ENCODE measurements at regions not wholly inside any gene's neighbourhood (a gene's known extent, or its start where the extent isn't known, plus 50 kb on each side); places are given as distances from the start of the nearest gene placed in this dataset.

DNA sequence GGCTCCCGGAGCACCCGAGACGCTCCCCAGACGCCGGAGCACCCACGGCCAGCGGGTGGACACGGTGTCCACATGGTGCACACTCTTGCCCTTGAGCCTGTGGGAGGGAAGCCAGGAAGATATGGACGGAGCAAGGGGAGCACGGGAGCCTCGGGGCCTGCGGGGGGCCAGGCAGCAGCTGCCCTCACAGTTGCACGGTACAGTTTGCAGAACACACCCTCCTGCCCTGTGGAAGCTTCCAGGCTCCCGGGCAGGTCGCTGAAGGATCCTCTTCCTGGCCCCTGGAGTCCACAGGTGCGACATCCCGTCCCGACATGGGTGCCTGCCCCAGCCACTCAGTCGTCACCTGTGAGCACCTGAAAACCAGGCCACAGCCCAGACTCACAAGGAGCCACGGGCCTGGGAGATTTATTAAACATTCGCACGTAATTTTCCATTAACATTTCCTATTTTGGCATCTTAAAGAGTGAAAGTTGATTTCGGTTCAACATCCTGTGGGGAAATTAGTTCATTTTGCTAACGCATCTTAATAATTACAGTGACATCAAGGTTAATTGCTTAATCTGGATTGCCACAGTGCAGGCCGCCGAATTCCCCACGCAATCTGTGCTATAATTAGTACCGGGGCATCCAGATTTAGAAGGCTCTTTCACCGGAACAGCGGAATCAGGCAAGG lies 253.3 kb downstream of the BRD1 start:
- Mint-ChIP-seq H3K27ac (no peak overlapping the region), H3K4me1 (no peaks in the 10 kb centered on the region), H3K4me3 (no peak overlapping the region), H3K27me3 (no peaks in the 10 kb centered on the region), H3K9me3 (no peaks in the 10 kb centered on the region), H3K36me3 (peaks cover 8% of the 10 kb centered on the region)

DNA sequence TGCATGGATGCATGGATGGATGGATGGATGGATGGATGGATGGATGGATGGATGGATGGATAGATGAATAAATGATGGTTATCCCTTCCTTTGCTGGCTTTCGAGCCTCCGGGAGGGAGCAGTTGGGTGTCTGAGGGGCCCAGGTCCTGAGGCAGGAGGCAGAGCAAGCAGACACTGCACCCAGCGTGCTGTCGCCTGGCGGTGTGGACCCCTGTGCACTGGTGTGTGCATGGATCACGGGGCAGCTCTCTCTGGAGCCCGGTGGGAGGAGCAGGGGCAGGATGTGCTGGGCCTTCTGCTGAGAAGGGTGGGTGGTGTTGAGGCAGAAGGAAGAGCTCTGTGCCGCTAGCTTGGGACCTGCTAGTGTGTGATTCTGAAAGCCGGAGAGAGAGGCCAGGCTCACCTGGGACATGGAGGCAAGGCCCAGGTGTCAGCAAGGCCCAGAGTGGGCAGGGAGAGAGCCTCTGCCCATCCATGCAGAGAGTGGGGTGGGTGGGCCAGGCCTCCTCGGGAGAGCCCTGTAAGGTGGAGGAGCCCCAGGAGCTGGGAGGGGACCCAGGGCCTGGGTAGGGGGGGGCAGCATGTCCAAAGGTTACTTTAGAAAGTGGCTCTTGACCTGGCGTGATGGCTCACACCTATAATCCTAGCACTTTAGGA lies 254.4 kb downstream of the BRD1 start:
- Mint-ChIP-seq H3K27me3 (no peaks in the 10 kb centered on the region), H3K4me3 (no peak overlapping the region), H3K4me1 (no peaks in the 10 kb centered on the region), H3K9me3 (no peaks in the 10 kb centered on the region), H3K27ac (no peak overlapping the region), H3K36me3 (peaks cover 1% of the 10 kb centered on the region)

DNA sequence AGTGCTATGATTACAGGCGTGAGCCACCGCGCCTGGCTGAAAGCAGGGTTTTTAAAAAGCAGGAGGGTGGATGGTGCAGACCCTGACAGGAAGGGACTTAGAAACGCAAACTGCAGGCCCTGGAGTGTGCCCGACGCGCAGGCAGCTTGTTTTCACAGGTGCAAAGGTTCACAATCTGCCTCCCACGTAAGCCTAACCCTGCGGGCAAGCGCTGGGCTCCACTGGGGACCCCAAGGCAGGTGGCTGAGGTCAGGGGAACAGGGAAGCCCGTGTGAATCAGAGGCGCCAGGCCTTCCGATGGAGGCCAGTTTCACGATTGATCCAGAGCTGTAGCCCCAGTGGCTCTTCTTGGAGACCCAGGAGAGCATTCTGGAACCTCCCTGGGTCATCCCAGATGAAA lies 256.3 kb downstream of the BRD1 start:
- H3K27ac Mint-ChIP-seq: no peak overlapping the region
- no peak overlapping the region for H3K4me3 Mint-ChIP-seq
- H3K9me3 Mint-ChIP-seq: no peaks in the 10 kb centered on the region
- no peaks in the 10 kb centered on the region for H3K27me3 Mint-ChIP-seq
- H3K36me3 Mint-ChIP-seq: no peaks in the 10 kb centered on the region
- no peaks in the 10 kb centered on the region for H3K4me1 Mint-ChIP-seq

DNA sequence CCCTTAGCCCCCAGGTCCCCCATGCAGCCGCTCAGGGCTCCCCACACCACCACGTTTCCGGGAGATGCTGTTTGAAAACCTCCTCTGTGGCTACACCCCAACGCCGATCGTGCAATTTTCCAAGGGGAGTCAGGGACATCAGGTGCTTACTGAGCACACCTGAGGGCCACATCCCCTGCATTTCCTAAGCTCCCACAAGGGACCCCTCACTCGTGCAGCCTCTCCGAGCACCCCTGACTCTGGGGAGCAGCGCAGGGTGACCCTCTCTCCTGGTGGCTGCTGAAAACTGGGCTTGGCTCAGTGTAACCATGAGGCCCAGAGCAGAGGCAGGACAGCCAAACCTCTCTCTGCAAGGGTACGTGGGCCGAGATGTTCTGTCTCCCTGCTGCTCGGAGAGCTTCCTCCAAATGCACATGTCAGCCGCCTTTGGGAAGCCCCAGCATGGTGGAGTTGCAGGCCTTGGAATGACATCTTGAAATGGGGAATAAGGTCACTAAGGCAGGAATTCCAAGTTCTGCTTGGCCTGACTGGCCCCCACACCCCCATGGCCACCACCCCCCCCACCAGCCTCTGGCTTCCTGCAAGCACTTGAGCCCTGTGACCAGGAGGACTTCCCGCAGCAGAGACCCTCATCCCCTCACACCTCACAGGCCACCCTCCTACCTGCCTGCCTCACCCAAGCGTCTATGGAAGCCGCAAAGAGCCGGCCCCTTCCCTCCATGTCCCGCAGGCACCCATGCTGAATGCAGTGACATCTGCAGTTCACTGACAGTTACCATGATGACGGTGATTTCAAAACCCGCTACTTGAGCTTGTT lies 257.4 kb downstream of the BRD1 start:
- Mint-ChIP-seq H3K4me1 (no peaks in the 10 kb centered on the region), H3K9me3 (no peaks in the 10 kb centered on the region), H3K27ac (peak overlapping the region in 1 of 3 donors; percentile 50), H3K27me3 (no peaks in the 10 kb centered on the region), H3K4me3 (no peak overlapping the region), H3K36me3 (no peaks in the 10 kb centered on the region)

DNA sequence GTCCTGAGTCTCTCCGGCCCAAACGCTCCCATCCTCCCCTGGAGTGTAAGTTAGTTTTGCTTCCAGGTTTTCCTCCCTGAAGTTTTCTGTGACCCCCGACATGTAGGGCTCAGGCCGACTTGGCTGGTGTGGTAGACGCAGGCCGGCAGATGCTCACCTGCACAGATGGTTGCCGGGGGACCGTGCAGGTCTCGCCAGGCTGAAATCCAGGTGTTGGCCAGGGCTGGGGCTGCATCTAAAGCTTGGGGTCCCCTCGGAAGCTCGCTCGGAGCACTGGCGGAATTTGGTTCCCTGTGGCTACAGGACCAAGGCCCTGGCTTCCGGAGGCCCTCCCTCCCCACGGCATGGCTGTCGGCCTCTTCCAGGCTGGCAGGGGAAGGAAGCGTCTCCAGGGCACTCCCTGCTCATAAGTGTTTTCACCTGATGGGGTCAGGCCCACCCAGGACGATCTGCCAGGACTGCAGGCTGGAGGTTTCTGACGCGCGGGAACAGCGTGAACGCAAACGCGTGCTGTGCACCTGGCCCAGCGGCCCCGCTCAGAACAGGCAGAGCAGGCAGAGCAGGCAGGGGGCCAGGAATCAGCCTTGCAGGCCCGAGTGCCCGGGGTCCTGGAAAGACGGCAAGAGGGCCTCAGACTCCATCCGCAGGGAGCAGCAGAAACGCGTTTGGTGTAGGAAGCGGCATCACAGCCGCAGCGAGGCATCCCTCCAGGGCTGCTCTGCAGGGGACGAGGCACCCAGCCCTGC lies 258.2 kb downstream of the BRD1 start:
- Mint-ChIP-seq H3K9me3 (no peaks in the 10 kb centered on the region), H3K4me3 (peak overlapping the region in 1 of 4 donors; percentile 28), H3K27me3 (no peaks in the 10 kb centered on the region), H3K4me1 (no peaks in the 10 kb centered on the region), H3K36me3 (no peaks in the 10 kb centered on the region), H3K27ac (no peak overlapping the region)

DNA sequence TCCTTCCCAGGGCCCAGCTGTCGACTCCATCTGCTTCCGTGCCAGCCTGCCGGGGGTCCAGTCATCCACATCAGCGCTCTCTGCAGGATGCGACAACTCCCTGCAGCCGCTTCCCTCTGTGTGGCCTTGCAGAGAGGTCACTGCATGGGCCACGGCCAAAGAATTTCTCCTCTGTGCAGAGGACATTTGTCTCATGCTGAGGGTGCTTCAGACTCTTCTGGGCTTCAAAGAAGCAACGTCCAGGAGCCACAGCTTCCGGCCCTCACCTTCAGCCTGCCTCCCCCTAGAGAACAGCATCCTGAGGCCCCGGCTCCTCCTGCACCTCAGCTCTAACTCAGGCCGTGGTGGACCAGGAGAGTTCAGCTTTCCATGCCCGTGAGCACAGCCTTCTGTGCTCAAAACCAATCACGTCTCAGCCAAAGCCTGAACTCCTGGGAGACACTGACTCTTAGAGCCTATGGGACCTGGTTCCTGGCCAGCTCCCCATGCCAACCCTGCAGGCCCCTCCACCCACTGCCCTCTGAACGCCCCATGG lies 258.9 kb downstream of the BRD1 start:
- H3K4me3 Mint-ChIP-seq: no peak overlapping the region
- H3K9me3 Mint-ChIP-seq: no peaks in the 10 kb centered on the region
- H3K36me3 Mint-ChIP-seq: no peaks in the 10 kb centered on the region
- no peak overlapping the region for H3K27ac Mint-ChIP-seq
- no peaks in the 10 kb centered on the region for H3K27me3 Mint-ChIP-seq
- H3K4me1 Mint-ChIP-seq: no peaks in the 10 kb centered on the region

DNA sequence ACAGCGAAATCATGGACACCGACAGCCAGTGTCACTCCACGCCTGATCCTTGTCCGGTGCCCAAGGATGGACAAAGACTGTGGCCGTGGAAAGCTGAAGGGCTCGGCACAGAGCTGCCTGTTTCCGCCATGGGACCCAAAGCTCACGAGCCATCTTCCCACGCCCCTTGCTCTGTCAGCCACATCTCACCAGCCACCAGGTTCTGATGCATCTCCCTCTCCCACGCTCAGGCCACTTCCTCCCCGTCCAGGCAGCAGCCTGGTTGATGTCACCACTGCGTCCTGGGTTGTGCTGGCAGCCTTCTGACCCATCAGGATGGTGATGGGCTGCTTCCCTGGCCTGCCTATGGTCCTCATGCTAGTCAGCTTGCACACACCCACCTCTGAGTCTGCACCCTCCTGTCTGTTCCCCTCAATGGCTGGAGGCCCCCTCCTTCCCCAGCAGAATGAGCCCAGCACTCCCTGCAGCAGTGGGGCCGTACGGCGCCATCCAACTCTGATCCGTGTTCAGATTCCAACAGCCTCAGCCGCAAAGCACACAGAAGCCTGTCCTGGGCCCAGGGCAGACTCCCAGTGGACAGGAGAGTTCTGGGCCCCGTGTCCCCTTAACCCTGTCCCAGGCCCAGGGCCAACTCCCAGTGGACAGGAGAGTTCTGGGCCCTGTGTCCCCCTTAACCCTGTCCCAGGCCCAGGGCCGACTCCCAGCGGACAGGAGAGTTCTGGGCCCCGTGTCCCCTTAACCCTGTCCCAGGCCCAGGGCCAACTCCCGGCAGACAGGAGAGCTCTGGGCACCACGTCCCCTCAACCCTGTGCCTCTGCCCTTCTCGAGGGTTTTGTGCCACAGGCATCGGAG lies 259.5 kb downstream of the BRD1 start:
- H3K27ac Mint-ChIP-seq: no peak overlapping the region

DNA sequence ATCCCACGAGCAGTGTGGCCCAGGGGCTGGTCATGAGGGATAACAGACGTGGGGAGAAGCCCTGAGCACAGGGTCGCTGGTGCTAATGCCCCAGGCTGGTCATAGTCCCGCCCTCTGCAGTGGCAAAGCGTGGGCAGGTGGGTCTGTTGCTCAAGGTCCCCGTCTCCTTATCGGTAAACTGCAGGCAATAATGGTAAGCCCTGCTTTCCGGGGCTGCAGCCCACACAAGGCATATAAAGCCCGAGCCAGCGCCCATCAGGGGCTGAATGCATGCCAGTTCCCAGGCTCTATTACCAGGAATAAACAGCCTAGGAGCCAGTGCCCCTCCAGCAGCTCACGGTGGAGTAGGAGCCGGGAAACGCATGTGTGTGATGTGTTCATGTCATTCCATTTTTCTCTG lies 261.0 kb downstream of the BRD1 start:
- Mint-ChIP-seq H3K27me3 (no peaks in the 10 kb centered on the region), H3K9me3 (no peaks in the 10 kb centered on the region), H3K36me3 (no peaks in the 10 kb centered on the region), H3K27ac (no peak overlapping the region), H3K4me1 (no peaks in the 10 kb centered on the region), H3K4me3 (peak overlapping the region in 1 of 4 donors; percentile 8)

More for the DNA sequence above, 259.5 kb downstream of the BRD1 start:
- Mint-ChIP-seq H3K4me3 (no peak overlapping the region), H3K4me1 (no peaks in the 10 kb centered on the region), H3K27me3 (no peaks in the 10 kb centered on the region), H3K36me3 (no peaks in the 10 kb centered on the region), H3K9me3 (no peaks in the 10 kb centered on the region)

DNA sequence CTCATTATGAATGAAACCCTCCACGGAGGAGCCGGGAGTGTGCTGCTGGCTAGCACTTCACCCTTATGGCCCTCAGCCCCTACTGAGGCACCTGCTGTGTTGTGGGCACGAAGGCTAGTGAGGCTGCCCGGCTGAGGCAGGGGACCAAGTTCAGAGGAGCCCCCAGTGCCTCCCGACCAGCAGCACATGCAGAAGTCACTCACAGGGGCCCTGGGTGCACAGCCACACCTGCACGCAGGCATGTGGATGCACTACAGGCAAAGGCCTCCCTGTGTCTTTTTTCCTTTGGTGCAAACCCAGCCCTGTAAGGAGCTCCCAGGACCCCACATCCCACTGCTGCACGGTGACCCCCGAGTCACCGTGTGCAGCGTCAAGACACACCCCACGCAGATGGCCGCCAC lies 261.5 kb downstream of the BRD1 start:
- Mint-ChIP-seq H3K36me3 (peaks cover 3% of the 10 kb centered on the region), H3K4me3 (peak overlapping the region in 1 of 4 donors; percentile 8), H3K27ac (no peak overlapping the region), H3K27me3 (no peaks in the 10 kb centered on the region), H3K9me3 (no peaks in the 10 kb centered on the region), H3K4me1 (no peaks in the 10 kb centered on the region)

DNA sequence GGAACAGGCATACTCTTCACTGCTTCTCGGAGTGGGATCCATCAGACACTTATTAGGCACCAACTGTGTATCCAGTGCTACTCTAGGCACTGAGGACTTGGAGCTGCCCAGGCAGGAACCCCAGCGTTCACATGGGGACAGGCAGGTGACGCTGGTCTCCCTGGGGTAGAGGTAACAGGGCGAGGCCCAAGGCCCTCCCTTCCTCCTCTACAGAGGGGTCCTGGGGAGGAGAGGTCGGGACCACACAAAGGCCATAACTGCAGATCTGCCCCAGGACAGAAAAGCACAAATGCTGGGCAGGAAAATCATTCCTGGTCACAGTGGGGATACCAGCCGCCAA lies 262.2 kb downstream of the BRD1 start:
- H3K9me3 Mint-ChIP-seq: no peaks in the 10 kb centered on the region
- H3K27ac Mint-ChIP-seq: no peak overlapping the region
- peaks cover 5% of the 10 kb centered on the region for H3K36me3 Mint-ChIP-seq
- H3K27me3 Mint-ChIP-seq: no peaks in the 10 kb centered on the region
- H3K4me3 Mint-ChIP-seq: no peak overlapping the region
- H3K4me1 Mint-ChIP-seq: no peaks in the 10 kb centered on the region

DNA sequence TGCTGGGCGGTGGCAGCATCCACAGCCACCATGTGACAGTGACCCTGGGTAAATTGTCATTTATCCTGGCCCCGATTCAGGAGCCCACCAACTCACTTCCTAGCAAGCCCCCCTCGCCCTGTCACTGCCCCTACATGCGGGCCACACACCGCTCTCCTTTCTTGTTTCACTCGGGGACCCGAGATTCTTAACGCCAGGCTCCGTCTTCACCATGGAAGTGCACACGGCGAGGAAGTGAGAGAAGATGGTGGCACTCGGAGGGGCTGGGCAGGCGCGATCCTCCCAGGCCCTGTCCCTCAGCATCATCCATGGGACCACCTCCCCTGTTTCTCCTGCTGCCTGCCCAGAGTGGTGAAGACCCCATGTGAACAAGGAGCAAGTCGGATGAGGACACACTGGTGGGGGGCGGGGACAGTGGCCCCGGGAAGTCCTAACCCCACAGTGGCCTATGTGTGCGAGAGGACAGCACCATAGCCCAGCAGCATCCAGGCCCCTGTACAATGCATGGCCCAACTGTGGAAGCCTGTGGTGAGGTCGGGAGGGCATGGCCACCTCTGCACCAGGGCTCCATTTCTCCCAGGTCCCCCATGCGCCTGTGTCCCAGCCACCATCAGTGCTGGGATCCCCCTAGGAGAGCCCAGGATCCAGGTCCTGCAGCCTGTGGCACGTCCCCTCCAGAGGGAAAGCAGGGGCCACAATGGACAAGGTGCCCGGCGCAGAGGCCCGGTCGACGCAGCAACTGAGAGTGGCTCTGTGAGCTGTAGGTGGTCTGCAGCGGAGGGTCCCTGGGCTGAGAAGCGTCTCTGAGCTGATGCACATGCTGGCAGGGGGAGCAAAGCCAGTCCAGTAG lies 262.8 kb downstream of the BRD1 start:
- Mint-ChIP-seq H3K27ac (no peak overlapping the region), H3K27me3 (no peaks in the 10 kb centered on the region), H3K4me1 (no peaks in the 10 kb centered on the region), H3K9me3 (peaks cover 0 to 4% (median 0%) of the 10 kb centered on the region in 3 donors), H3K4me3 (no peak overlapping the region), H3K36me3 (peaks cover 5% of the 10 kb centered on the region)

DNA sequence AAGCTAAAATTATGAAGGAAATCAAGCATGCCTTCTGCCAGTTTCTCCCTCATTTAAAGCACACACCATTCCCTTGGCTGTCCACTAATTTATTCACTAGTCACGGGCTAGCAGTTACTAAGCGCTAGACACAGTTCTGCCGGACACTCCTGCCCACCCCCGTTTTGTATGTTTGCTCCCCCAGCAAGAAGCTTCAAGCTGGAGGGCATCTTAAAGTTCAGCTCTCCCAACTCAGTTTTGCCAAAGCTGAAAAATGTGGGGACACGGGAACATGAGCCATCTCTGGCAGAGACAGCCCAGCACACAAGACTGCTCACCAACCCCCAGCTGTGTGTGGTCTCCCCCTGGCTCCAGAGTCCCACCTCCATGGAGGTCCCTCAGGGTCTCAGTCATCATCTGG lies 263.6 kb downstream of the BRD1 start:
- no peak overlapping the region for H3K4me3 Mint-ChIP-seq
- H3K9me3 Mint-ChIP-seq: peaks cover 0 to 4% (median 0%) of the 10 kb centered on the region in 3 donors
- peaks cover 5% of the 10 kb centered on the region for H3K36me3 Mint-ChIP-seq
- no peaks in the 10 kb centered on the region for H3K4me1 Mint-ChIP-seq
- H3K27me3 Mint-ChIP-seq: no peaks in the 10 kb centered on the region
- no peak overlapping the region for H3K27ac Mint-ChIP-seq

DNA sequence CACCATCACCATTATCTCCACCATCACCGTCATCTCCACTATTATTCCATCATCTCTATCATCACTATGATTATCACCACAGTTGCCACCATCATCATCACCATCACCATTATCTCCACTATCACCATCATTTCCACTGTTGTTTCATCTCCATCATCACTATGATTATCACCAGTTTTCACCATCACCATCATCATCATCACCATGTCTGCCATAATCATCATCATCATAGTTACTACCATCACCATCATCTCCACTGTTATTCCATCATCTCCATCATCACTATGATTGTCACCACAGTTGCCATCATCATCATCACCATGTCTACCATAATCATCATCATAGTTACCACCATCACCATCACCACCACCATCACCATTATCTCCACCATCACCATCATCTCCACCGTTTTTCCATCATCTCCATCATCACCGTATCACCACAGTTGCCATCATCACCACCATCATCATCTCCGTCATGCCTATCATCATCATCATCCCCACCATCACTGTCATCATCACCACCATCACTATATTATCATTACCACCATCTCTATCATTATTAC lies 264.9 kb downstream of the BRD1 start:
- H3K36me3 Mint-ChIP-seq: peaks cover 5% of the 10 kb centered on the region
- no peak overlapping the region for H3K4me3 Mint-ChIP-seq
- no peaks in the 10 kb centered on the region for H3K27me3 Mint-ChIP-seq
- H3K27ac Mint-ChIP-seq: no peak overlapping the region
- H3K9me3 Mint-ChIP-seq: peaks cover 0 to 12% (median 0%) of the 10 kb centered on the region in 3 donors
- no peaks in the 10 kb centered on the region for H3K4me1 Mint-ChIP-seq
